Epithelial cell of esophagus (primary cell): ENCODE measurements at regions not wholly inside any gene's neighbourhood (a gene's known extent, or its start where the extent isn't known, plus 50 kb on each side); places are given as distances from the start of the nearest gene placed in this dataset.
"Not testable (repeated sequence)": the region's sequence is repeated elsewhere in the genome, so short reads cannot be mapped to it uniquely, and the experiment has no call there.

Experiments used
- DNase-seq: peaks from one replicate; pipeline ENCODE4 v3.0.0; 2010; ENCODE audit warnings: low read depth
- H3K4me3 ChIP-seq: 2 replicates; pipeline ENCODE4 v1.5.1; 2011; ENCODE audit warnings: mild to moderate bottlenecking, low read length, control low read depth
- TF ChIP-seq, protein P1 (sequence below): IDR thresholded peaks from 2 replicates; pipeline ENCODE4 v1.5.1; 2011; ENCODE audit warnings: low read depth, mild to moderate bottlenecking, low read length, control low read depth, inconsistent platforms; ENCODE audit not compliant: insufficient read depth; ENCODE audit errors: missing control alignments

DNA sequence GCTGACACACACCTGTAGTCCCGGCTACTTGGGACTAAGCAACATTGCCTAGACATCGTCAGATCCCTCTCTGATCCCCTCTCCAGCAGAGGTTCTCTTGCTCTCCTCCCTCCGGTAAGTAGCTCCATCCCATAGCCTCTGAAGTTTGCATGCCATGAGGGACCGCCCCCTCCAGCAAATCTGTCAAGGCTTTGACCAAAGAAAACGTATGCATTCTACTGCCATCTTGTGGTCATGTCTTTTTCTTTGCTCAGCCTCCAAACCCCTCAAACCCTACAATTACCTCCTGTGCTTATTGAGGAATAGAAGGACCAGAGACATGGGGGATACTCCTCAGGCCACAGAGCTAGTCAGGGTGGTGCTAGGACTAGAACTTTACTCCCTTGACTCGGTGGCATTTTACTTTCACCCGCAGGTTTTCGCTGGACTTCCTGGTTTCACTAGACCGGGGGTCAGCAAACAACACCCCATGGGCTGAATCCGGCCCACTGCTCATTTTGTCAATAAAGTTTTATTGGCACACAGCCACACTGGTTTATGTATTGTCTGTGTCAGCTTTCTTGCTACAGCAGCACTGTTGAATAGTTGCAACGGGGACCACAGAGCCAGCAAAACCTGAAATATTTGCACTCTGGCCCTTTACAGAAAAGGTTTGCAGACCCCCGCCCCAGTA, 202.6 kb upstream of the FOXK1 start:
- TF ChIP-seq, protein P1, sequence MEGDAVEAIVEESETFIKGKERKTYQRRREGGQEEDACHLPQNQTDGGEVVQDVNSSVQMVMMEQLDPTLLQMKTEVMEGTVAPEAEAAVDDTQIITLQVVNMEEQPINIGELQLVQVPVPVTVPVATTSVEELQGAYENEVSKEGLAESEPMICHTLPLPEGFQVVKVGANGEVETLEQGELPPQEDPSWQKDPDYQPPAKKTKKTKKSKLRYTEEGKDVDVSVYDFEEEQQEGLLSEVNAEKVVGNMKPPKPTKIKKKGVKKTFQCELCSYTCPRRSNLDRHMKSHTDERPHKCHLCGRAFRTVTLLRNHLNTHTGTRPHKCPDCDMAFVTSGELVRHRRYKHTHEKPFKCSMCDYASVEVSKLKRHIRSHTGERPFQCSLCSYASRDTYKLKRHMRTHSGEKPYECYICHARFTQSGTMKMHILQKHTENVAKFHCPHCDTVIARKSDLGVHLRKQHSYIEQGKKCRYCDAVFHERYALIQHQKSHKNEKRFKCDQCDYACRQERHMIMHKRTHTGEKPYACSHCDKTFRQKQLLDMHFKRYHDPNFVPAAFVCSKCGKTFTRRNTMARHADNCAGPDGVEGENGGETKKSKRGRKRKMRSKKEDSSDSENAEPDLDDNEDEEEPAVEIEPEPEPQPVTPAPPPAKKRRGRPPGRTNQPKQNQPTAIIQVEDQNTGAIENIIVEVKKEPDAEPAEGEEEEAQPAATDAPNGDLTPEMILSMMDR: peak; percentile 6
- peak; percentile 40 for DNase-seq
- no peak overlapping the region for H3K4me3 ChIP-seq

DNA sequence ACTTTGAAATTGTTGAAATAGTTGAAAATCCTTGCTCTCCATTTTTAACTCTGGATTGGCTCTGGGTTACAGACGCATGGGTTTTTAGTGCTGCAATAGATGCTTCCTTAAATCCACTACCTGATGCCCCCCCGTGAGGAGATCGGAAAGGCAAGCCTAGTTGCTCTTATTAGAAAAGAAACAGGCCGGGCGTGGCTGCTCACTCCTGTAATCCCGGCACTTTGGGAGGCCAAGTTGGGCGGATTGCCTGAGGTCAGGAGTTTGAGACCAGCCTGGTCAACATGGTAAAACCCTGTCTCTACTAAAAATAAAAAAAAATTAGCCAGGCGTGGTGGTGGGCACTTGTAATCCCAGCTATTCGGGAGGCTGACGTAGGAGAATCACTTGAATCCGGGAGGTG, 202.0 kb upstream of the FOXK1 start:
- DNase-seq, H3K4me3 ChIP-seq: not testable (repeated sequence)

- DNase-seq: no peak
- TF ChIP-seq, protein P1: no peak
- no peak overlapping the region for H3K4me3 ChIP-seq
Measured at GRCh38 chr7:4483851-4484250, 198.2 kb upstream of the FOXK1 start.

DNA sequence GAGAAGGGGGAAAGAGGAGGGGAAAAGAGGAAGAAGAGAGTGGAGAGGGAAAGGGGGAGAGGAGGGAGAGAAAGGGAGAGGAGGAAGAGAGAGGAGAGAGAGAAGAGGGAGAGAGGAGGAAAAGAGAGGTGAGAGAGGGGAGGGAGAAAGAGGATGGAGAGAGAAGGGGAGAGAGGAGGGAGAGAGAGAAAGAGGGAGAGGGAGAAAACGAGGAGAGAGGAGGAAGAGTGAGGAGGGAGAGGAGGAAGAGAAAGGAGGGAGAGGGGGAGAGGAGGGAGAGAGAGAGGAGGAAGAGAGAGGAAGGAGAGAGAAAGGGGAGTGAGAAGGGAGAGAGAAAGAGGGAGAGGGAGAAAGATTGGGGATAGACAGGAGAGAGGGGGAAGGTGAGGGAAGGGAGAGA, 197.6 kb upstream of the FOXK1 start:
- TF ChIP-seq, protein P1: no peak
- H3K4me3 ChIP-seq: no peak overlapping the region
- DNase-seq: no peak

DNA sequence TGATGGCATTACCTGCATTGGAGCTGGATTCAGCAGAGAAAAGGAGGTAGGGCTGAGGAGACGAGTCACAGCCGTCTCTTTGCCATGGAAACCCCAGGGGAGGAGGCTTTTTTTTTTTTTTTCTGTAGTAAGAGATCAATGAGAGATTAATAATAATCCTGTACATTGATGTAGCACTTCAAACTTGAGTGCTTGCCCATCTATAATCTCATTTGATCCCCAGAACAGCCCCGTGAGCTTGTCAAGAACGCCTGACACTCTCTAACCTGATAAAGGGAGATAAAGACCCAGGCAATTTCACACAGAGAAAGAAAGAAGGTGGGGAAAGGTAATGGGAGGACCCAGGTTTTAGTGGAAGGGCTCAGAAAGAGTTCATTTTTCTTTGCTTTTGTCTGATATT, 195.2 kb upstream of the FOXK1 start:
- no peak for DNase-seq

DNA sequence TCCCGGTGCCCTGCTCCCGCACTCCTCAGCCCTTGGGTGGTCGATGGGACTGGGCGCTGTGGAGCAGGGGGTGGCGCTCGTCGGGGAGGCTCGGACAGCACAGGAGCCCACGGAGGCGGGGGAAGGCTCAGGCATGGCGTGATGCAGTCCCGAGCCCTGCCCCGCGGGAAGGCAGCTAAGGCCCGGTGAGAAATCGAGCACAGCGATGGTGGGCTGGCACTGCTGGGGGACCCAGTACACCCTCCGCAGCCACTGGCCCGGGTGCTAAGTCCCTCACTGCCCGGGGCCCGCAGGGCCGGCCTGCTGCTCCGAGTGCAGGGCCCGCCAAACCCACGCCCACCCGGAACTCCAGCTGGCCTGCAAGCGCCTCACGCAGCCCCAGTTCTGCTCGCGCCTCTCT, 185.2 kb upstream of the FOXK1 start:
- H3K4me3 ChIP-seq: not testable (repeated sequence)

More for the DNA sequence above, 195.2 kb upstream of the FOXK1 start:
- H3K4me3 ChIP-seq: no peak overlapping the region
- TF ChIP-seq, protein P1: no peak

DNA sequence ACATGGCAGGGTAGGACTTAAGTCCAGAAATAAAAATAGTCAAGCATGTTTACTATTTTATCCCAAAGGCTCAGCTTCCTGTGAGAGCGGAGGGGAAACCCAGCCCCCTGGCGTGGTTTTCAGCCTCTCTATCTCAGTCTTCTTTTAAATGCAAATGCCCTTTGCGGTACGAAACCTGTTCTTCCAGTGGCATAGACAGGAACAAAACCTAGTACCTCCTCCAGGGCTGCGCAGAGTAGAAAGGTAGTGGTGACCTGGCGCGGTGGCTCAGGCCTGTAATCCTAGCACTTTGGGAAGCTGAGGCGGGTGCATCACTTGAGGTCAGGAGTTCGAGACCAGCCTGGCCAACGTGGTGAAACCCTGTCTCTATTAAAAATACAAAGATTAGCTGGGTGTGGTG, 181.3 kb upstream of the FOXK1 start:
- no peak overlapping the region for H3K4me3 ChIP-seq
- DNase-seq: no peak
- TF ChIP-seq, protein P1: no peak

More for the DNA sequence above, 185.2 kb upstream of the FOXK1 start:
- DNase-seq: not testable (repeated sequence)

GRCh38 chr7:4507886-4508285, 174.2 kb upstream of the FOXK1 start:
- H3K4me3 ChIP-seq, DNase-seq: not testable (repeated sequence)

- no peak overlapping the region for H3K4me3 ChIP-seq
- DNase-seq: no peak
- TF ChIP-seq, protein P1: no peak
Measured at GRCh38 chr7:4513450-4513849, 168.6 kb upstream of the FOXK1 start.
